HCT116 (cell line): ENCODE measurements at regions not wholly inside any gene's neighbourhood (a gene's known extent, or its start where the extent isn't known, plus 50 kb on each side); places are given as distances from the start of the nearest gene placed in this dataset.

ENCODE experiments used
- ATAC-seq: fragments of 200-7000 bp; cut with Tn5 transposase; 2 replicates; pipeline ENCODE4 v1.9.1; 2020; ENCODE audit warnings: mild to moderate bottlenecking, moderate library complexity
- BruUV-seq: library from RNA; stranded (reverse); fragments of 400-500 nt; replicated peaks from 2 replicates; lab custom pipeline; 2021; lab: Mats Ljungman, UMichigan
- CTCF ChIA-PET: fragments of 300-600 bp; sonication (Branson Sonifier 250); formaldehyde crosslinking; loops from one replicate; lab custom pipeline; 2021; ENCODE audit warnings: antibody characterized with exemption; lab: Charles Lee
- POLR2A ChIA-PET: fragments of 300-600, 350-600 bp; sonication (Branson Sonifier 250); formaldehyde crosslinking; loops from one replicate; lab custom pipeline; 2021; ENCODE audit warnings: antibody characterized with exemption; lab: Charles Lee
- RAD21 ChIA-PET, 2 experiments: fragments of 300-600 bp; sonication (Branson Sonifier 250); formaldehyde crosslinking; loops; one replicate each; lab custom pipeline; 2023; ENCODE audit warnings: low total read pairs in 2 of 2; ENCODE audit not compliant: uncharacterized antibody in 2 of 2, unreplicated experiment in 2 of 2, low non-redundant PET in 1 of 2; lab: Charles Lee
- DNase-seq: peaks from one replicate; pipeline ENCODE4 v3.0.0-alpha.2; 2010; ENCODE audit warnings: low read depth, low spot score
- H2AFZ ChIP-seq: fragments of 200-600 bp; shearing (Covaris generic), sonication (generic); 2 replicates; pipeline ENCODE4 v1.6.1; 2017; ENCODE audit warnings: low read depth, mixed run types, mixed read lengths, antibody characterized with exemption, low read length; ENCODE audit not compliant: poor library complexity, severe bottlenecking
- H3K27ac ChIP-seq: 2 replicates; pipeline ENCODE4 v1.5.1; 2012; ENCODE audit warnings: low read depth, low read length
- H3K27me3 ChIP-seq: fragments of 200-600 bp; sonication (generic); 2 replicates; pipeline ENCODE4 v1.6.1; 2016; ENCODE audit warnings: mixed run types, low read length, mixed read lengths; ENCODE audit not compliant: insufficient read depth
- H3K36me3 ChIP-seq, 2 experiments: fragments of 200-500 bp in 1 of 2; fragments of 200-600 bp in 1 of 2; sonication (Bioruptor generic) in 1 of 2; sonication (generic) in 1 of 2; 2 replicates each; pipeline versions ENCODE4 v1.5.1 to v1.6.1; 2014 to 2016; ENCODE audit warnings: low read length in 2 of 2, inconsistent platforms in 1 of 2, mixed read lengths in 1 of 2, mixed run types in 1 of 2; ENCODE audit not compliant: insufficient read depth in 2 of 2, control insufficient read depth in 1 of 2
- H3K4me1 ChIP-seq, 2 experiments: fragments of 200-600 bp in 1 of 2; sonication (generic) in 1 of 2; 2 replicates each; pipeline versions ENCODE4 v1.5.1 to v1.6.1; 2012 to 2017; ENCODE audit warnings: low read length in 2 of 2, inconsistent platforms in 1 of 2, mild to moderate bottlenecking in 1 of 2, mixed read lengths in 1 of 2, mixed run types in 1 of 2, moderate library complexity in 1 of 2; ENCODE audit not compliant: insufficient read depth in 2 of 2, control insufficient read depth in 1 of 2
- H3K4me2 ChIP-seq: fragments of 200-600 bp; sonication (generic); 2 replicates; pipeline ENCODE4 v1.6.1; 2017; ENCODE audit warnings: mixed run types, low read length, mixed read lengths
- H3K4me3 ChIP-seq, 2 experiments: fragments of 200-600 bp in 1 of 2; sonication (generic) in 1 of 2; replicated peaks in 1 of 2; 2 replicates each; pipeline ENCODE4 v1.5.1; 2011 to 2016; ENCODE audit warnings: low read length in 2 of 2, control low read depth in 1 of 2, low read depth in 1 of 2, mild to moderate bottlenecking in 1 of 2, mixed read lengths in 1 of 2, mixed run types in 1 of 2
- H3K79me2 ChIP-seq: fragments of 200-600 bp; sonication (generic); 2 replicates; pipeline ENCODE4 v1.6.1; 2017; ENCODE audit warnings: mild to moderate bottlenecking, mixed run types, low read length, moderate library complexity, mixed read lengths; ENCODE audit not compliant: insufficient read depth
- H3K9ac ChIP-seq: fragments of 200-600 bp; sonication (generic); 2 replicates; pipeline ENCODE4 v1.6.1; 2016; ENCODE audit warnings: low read length, mixed read lengths
- H3K9me2 ChIP-seq: fragments of 200-600 bp; sonication (generic), shearing (Covaris generic); 2 replicates; pipeline ENCODE4 v1.6.1; 2017; ENCODE audit warnings: mixed run types, mild to moderate bottlenecking, moderate library complexity; ENCODE audit not compliant: insufficient read depth
- H3K9me3 ChIP-seq, 2 experiments: fragments of 200-500 bp in 1 of 2; fragments of 200-600 bp in 1 of 2; sonication (Bioruptor generic) in 1 of 2; sonication (generic) in 1 of 2; 2 replicates each; pipeline ENCODE4 v1.6.1; 2014 to 2017; ENCODE audit warnings: low read length in 2 of 2, mixed read lengths in 2 of 2, inconsistent platforms in 1 of 2, low read depth in 1 of 2, mild to moderate bottlenecking in 1 of 2, mixed run types in 1 of 2, moderate library complexity in 1 of 2; ENCODE audit not compliant: control insufficient read depth in 1 of 2, insufficient read depth in 1 of 2
- H4K20me1 ChIP-seq: fragments of 200-600 bp; sonication (generic), shearing (Covaris generic); 2 replicates; pipeline ENCODE4 v1.6.1; 2017; ENCODE audit warnings: mixed run types, mild to moderate bottlenecking, moderate library complexity; ENCODE audit not compliant: insufficient read depth
- CBX3 ChIP-seq: IDR thresholded peaks from 2 replicates; pipeline ENCODE4 v1.6.1; 2012; ENCODE audit warnings: low read depth
- CEBPB ChIP-seq: IDR thresholded peaks from 2 replicates; pipeline ENCODE4 v1.6.1; 2012; ENCODE audit warnings: low read depth
- CTCF ChIP-seq, 3 experiments: fragments of 200-600 bp in 1 of 3; sonication (generic) in 1 of 3; IDR thresholded peaks in 2 of 3; conservative IDR thresholded peaks in 1 of 3; 2 replicates each; pipeline ENCODE4 v1.5.1; 2012 to 2017; ENCODE audit warnings: low read depth in 2 of 3, low read length in 2 of 3, antibody characterized with exemption in 1 of 3, borderline replicate concordance in 1 of 3, control low read depth in 1 of 3, mild to moderate bottlenecking in 1 of 3, mixed read lengths in 1 of 3, mixed run types in 1 of 3, moderate library complexity in 1 of 3; ENCODE audit not compliant: insufficient read depth in 1 of 3
- EGR1 ChIP-seq: IDR thresholded peaks from 2 replicates; pipeline ENCODE4 v1.6.1; 2012; ENCODE audit warnings: low read depth
- EZH2 ChIP-seq: fragments of 200-600 bp; sonication (generic); IDR thresholded peaks from 2 replicates; pipeline ENCODE4 v1.6.1; 2017; ENCODE audit warnings: antibody characterized with exemption, mixed run types
- FOSL1 ChIP-seq: IDR thresholded peaks from 2 replicates; pipeline ENCODE4 v1.6.1; 2012; ENCODE audit warnings: low read depth
- MAX ChIP-seq: IDR thresholded peaks from 2 replicates; pipeline ENCODE4 v1.6.1; 2012
- RAD21 ChIP-seq: IDR thresholded peaks from 2 replicates; pipeline ENCODE4 v1.6.1; 2012; ENCODE audit warnings: low read depth, mild to moderate bottlenecking
- REST ChIP-seq: IDR thresholded peaks from 2 replicates; pipeline ENCODE4 v1.6.1; 2012; ENCODE audit warnings: low read depth
- SIN3A ChIP-seq: IDR thresholded peaks from 2 replicates; pipeline ENCODE4 v1.6.1; 2012; ENCODE audit warnings: low read depth
- SP1 ChIP-seq: IDR thresholded peaks from 2 replicates; pipeline ENCODE4 v1.6.1; 2012; ENCODE audit warnings: low read depth
- TCF7L2 ChIP-seq: IDR thresholded peaks from 2 replicates; pipeline ENCODE4 v1.7.0; 2011; ENCODE audit warnings: borderline replicate concordance, inconsistent platforms; ENCODE audit not compliant: insufficient read depth, insufficient read length; ENCODE audit errors: extremely low read depth
- YY1 ChIP-seq: IDR thresholded peaks from 2 replicates; pipeline ENCODE4 v1.6.1; 2011; ENCODE audit warnings: low read length, low read depth, moderate library complexity, mild to moderate bottlenecking; ENCODE audit not compliant: insufficient replicate concordance; ENCODE audit errors: extremely low read depth
- ZNF274 ChIP-seq: fragments of 200-500 bp; sonication (Bioruptor generic); IDR thresholded peaks from 2 replicates; pipeline ENCODE4 v1.6.1; 2014; ENCODE audit warnings: mild to moderate bottlenecking, low read depth, low read length, inconsistent platforms
- intact Hi-C: fragments of 100-400 bp; cut with micrococcal nuclease; formaldehyde crosslinking; loops from 2 replicates; pipeline ENCODE4 v1.10.0; 2022

GRCh38 chr4:163618845-163619244 lies 124.4 kb downstream of the TMA16 start:
- POLR2A ChIA-PET: no interaction called here
- no peaks in the 10 kb centered on the region for H3K9me2 ChIP-seq
- no peaks in the 10 kb centered on the region for H3K79me2 ChIP-seq
- CTCF ChIA-PET: no interaction called here
- no peaks in the 10 kb centered on the region for H3K27me3 ChIP-seq
- TF ChIP-seq RAD21 (no peak), SIN3A (no peak), EGR1 (no peak), CTCF (IDR thresholded peaks at IDR 0.05 in 2 of 3, conservative IDR thresholded peaks at IDR 0.05 in 1 of 3; ENCODE audit: borderline replicate concordance in 1 of 3, insufficient read depth in 1 of 3, low read depth in 2 of 3, low read length in 2 of 3) (no peak), TCF7L2 (no peak), MAX (no peak), EZH2 (no peak), REST (no peak), CEBPB (no peak), FOSL1 (no peak), CBX3 (no peak), ZNF274 (no peak), SP1 (no peak), YY1 (no peak)
- no TSS peak for BruUV-seq
- no peak overlapping the region for H3K27ac ChIP-seq
- no peak for DNase-seq
- no peak for ATAC-seq
- H4K20me1 ChIP-seq: no peaks in the 10 kb centered on the region
- no peak overlapping the region for H3K4me3 ChIP-seq
- H3K36me3 ChIP-seq: no peaks in the 10 kb centered on the region
- H2AFZ ChIP-seq: no peak overlapping the region
- H3K4me1 ChIP-seq: no peaks in the 10 kb centered on the region
- H3K9ac ChIP-seq: no peak overlapping the region
- RAD21 ChIA-PET: no interaction called here
- H3K4me2 ChIP-seq: no peak overlapping the region
- intact Hi-C loops: no loop called here
- no peaks in the 10 kb centered on the region for H3K9me3 ChIP-seq
